ENCODE measurements at regions not wholly inside any gene's neighbourhood (a gene's known extent, or its start where the extent isn't known, plus 50 kb on each side); places are given as distances from the start of the nearest gene placed in this dataset.

- Histone ChIP-seq H2AK9ac (replicated peaks; ENCODE audit: low read depth, low read length, poor library complexity) (no peak overlapping the region), H3K9me1 (ENCODE audit: insufficient read depth, low read length) (no peaks in the 10 kb centered on the region), H2BK15ac (ENCODE audit: low read depth, low read length) (no peak overlapping the region), H3K23ac (ENCODE audit: low read depth, low read length) (no peak overlapping the region), H3K79me1 (ENCODE audit: low read depth in 1 of 2, low read length in 2 of 2) (no peaks in the 10 kb centered on the region), H3K36me3 (ENCODE audit: control insufficient read depth, insufficient read depth, low read length) (no peaks in the 10 kb centered on the region), H3K4ac (ENCODE audit: low read depth, low read length) (no peak overlapping the region), H2BK20ac (ENCODE audit: low read depth, low read length) (no peak overlapping the region), H2BK5ac (ENCODE audit: low read depth, low read length, poor library complexity, severe bottlenecking) (no peak overlapping the region), H3K4me3 (ENCODE audit: insufficient read depth, low read depth, low read length) (no peak overlapping the region), H3K27me3 (ENCODE audit: control insufficient read depth, insufficient read depth, low read length) (no peaks in the 10 kb centered on the region), H3K56ac (ENCODE audit: extremely low read depth, insufficient read depth, low read length) (no peak overlapping the region), H4K5ac (ENCODE audit: low read depth, low read length) (no peak overlapping the region), H3K14ac (replicated peaks; ENCODE audit: low read depth, low read length) (no peak overlapping the region), H4K8ac (ENCODE audit: low read depth in 2 of 2, low read length in 2 of 2) (no peak overlapping the region), H2AFZ (replicated peaks; ENCODE audit: low read length, poor library complexity) (no peak overlapping the region), H3K27ac (ENCODE audit: insufficient read depth, low read length) (no peak overlapping the region), H2BK120ac (ENCODE audit: low read depth, low read length) (no peak overlapping the region), H3K4me2 (ENCODE audit: low read depth, low read length) (no peak overlapping the region), H3K18ac (ENCODE audit: low read depth, low read length) (no peak overlapping the region), H4K20me1 (ENCODE audit: insufficient read depth, low read length) (no peaks in the 10 kb centered on the region), H4K91ac (ENCODE audit: insufficient read depth, low read depth, low read length) (no peak overlapping the region), H2AK5ac (ENCODE audit: low read depth, low read length) (no peak overlapping the region), H3K9me3 (ENCODE audit: control insufficient read depth, insufficient read depth, low read length) (no peaks in the 10 kb centered on the region), H3K4me1 (ENCODE audit: control insufficient read depth, insufficient read depth, low read length) (no peaks in the 10 kb centered on the region), H3K9ac (ENCODE audit: low read depth, low read length) (no peak overlapping the region)
- POLR2A ChIA-PET (ENCODE audit: unreplicated experiment): no interaction called here
- DNase-seq (no peak), ATAC-seq (ENCODE audit: low read depth) (no peak)
- dilution Hi-C loops (cut with HindIII; ENCODE audit: low sequenced_read_pairs, unreplicated experiment) (no loop called here), in situ Hi-C loops (cut with MboI; ENCODE audit: low sequenced_read_pairs) (no loop called here), intact Hi-C loops (cut with micrococcal nuclease) (no loop called here)
- no peak for TF ChIP-seq MAZ (IDR thresholded peaks at IDR 0.05; ENCODE audit: borderline replicate concordance, low read depth, low read length)
- CTCF ChIA-PET: no interaction called here
- no TSS peak for BruUV-seq (replicated peaks)
These were observed 588.1 kb upstream of the MEF2C start for GRCh38 chr5:89471115-89471514.
